Thoracic aorta (tissue), 2 donors: ENCODE measurements at regions not wholly inside any gene's neighbourhood (a gene's known extent, or its start where the extent isn't known, plus 50 kb on each side); places are given as distances from the start of the nearest gene placed in this dataset.

Experiments used
- ATAC-seq: fragments of 150-250 bp; one replicate; pipeline ENCODE4 v1.8.0; 2017; ENCODE audit warnings: low read depth; ENCODE audit not compliant: insufficient number of reproducible peaks, low FRiP score
- DNase-seq: peaks from one replicate; pipeline ENCODE4 v3.0.0-alpha.2; 2020; ENCODE audit warnings: low spot score
- H3K27ac ChIP-seq, 2 donors: fragments of 200-600 bp; sonication (generic); 1 replicate in 1 of 2; 2 replicates in 1 of 2; pipeline ENCODE4 v1.5.1; 2016; ENCODE audit warnings: mild to moderate bottlenecking in 2 of 2, moderate library complexity in 2 of 2
- H3K27me3 ChIP-seq: fragments of 200-600 bp; sonication (generic); replicated peaks from 2 replicates; pipeline ENCODE4 v1.6.0; 2016; ENCODE audit warnings: mild to moderate bottlenecking; ENCODE audit not compliant: insufficient read depth
- H3K36me3 ChIP-seq: fragments of 200-600 bp; sonication (generic); one replicate; pipeline ENCODE4 v1.5.1; 2016
- H3K4me1 ChIP-seq, 2 donors: fragments of 200-600 bp; sonication (generic); 1 replicate in 1 of 2; 2 replicates in 1 of 2; pipeline versions ENCODE4 v1.5.1 to v1.6.0; 2016; ENCODE audit warnings: low read depth in 2 of 2, mild to moderate bottlenecking in 1 of 2; ENCODE audit not compliant: control insufficient read depth in 1 of 2
- H3K4me3 ChIP-seq: fragments of 200-600 bp; sonication (generic); 2 replicates; pipeline ENCODE4 v1.5.1; 2016; ENCODE audit warnings: mild to moderate bottlenecking
- H3K9me3 ChIP-seq: fragments of 200-600 bp; sonication (generic); 2 replicates; pipeline ENCODE4 v1.5.1; 2016
- TF ChIP-seq, protein P1 (sequence below): fragments of 200-600 bp; sonication (generic); IDR thresholded peaks from one replicate; pipeline ENCODE4 v1.5.1; 2019; ENCODE audit warnings: antibody characterized with exemption

- H3K36me3 ChIP-seq, result no peaks in the 10 kb centered on the region
- H3K4me1 ChIP-seq, result peaks cover 8 to 21% of the 10 kb centered on the region in 2 donors
- no peaks in the 10 kb centered on the region for H3K9me3 ChIP-seq
- TF ChIP-seq, protein P1, sequence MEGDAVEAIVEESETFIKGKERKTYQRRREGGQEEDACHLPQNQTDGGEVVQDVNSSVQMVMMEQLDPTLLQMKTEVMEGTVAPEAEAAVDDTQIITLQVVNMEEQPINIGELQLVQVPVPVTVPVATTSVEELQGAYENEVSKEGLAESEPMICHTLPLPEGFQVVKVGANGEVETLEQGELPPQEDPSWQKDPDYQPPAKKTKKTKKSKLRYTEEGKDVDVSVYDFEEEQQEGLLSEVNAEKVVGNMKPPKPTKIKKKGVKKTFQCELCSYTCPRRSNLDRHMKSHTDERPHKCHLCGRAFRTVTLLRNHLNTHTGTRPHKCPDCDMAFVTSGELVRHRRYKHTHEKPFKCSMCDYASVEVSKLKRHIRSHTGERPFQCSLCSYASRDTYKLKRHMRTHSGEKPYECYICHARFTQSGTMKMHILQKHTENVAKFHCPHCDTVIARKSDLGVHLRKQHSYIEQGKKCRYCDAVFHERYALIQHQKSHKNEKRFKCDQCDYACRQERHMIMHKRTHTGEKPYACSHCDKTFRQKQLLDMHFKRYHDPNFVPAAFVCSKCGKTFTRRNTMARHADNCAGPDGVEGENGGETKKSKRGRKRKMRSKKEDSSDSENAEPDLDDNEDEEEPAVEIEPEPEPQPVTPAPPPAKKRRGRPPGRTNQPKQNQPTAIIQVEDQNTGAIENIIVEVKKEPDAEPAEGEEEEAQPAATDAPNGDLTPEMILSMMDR, result no peak
- no peaks in the 10 kb centered on the region for H3K27me3 ChIP-seq
- ATAC-seq (no peak), DNase-seq (no peak)
- no peak overlapping the region for H3K27ac ChIP-seq
- no peak overlapping the region for H3K4me3 ChIP-seq
Observed at GRCh38 chr2:204033611-204034495, 97.3 kb downstream of the ICOS start.

GRCh38 chr2:204036706-204037105 is 100.1 kb downstream of the ICOS start:
- peaks cover 3 to 8% of the 10 kb centered on the region in 2 donors for H3K4me1 ChIP-seq
- no peak overlapping the region for H3K4me3 ChIP-seq
- H3K27ac ChIP-seq, result no peak overlapping the region
- H3K27me3 ChIP-seq, result no peaks in the 10 kb centered on the region
- no peaks in the 10 kb centered on the region for H3K9me3 ChIP-seq
- DNase-seq (no peak), ATAC-seq (no peak)
- TF ChIP-seq, protein P1, result no peak
- H3K36me3 ChIP-seq, result no peaks in the 10 kb centered on the region

DNA sequence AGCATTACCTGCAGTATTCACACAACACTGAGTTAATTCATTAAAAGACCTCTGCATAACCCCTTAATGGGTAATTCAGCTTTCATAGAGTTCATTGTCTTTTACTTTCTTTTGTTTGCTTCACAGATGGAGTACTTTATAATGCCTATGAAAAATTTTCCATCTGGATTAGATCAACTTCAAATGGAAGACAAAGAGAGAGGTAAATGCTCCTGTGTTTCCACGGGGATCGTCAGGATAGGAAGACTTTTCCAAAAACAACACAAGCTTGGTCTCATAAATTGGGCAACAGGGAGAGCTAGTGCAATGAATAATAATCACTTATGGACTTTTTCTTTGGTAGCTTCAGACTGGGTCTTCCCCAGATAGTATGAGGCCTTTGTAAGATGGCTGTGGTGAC is 100.7 kb downstream of the ICOS start:
- H3K4me1 ChIP-seq, result peaks cover 0 to 3% of the 10 kb centered on the region in 2 donors
- TF ChIP-seq, protein P1, result no peak
- no peaks in the 10 kb centered on the region for H3K27me3 ChIP-seq
- ATAC-seq (no peak), DNase-seq (no peak)
- no peak overlapping the region for H3K4me3 ChIP-seq
- H3K36me3 ChIP-seq, result no peaks in the 10 kb centered on the region
- H3K9me3 ChIP-seq, result no peaks in the 10 kb centered on the region
- H3K27ac ChIP-seq, result no peak overlapping the region

DNA sequence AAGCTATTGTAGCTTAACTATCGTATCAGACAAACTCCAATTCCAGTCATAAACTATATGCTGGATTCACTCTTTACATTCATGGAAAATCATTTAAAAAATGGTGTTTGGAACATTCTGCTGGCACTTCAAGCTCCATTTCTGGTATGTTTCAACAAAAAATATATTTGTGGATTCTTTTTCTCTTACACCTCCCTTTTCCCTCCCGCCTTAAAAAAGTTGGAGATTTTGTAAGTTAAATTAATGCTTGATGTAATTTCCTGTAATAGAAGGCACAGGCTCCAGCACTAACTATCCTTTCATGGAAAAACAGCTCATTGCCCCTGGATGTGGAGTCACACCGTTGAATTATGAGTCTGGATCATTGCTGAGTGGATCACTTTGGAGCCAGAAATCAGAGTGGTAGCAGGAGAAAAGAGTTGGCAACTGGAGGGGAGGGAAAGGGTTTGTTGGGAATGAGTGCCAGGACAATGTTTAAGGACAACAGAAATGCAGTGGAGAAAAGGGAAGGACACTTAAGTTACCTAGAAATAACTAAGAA is 102.8 kb downstream of the ICOS start:
- no peak overlapping the region for H3K27ac ChIP-seq
- no peaks in the 10 kb centered on the region for H3K36me3 ChIP-seq
- no peaks in the 10 kb centered on the region for H3K9me3 ChIP-seq
- no peak overlapping the region for H3K4me3 ChIP-seq
- DNase-seq, result no peak
- H3K4me1 ChIP-seq, result no peaks in the 10 kb centered on the region
- TF ChIP-seq, protein P1, result no peak
- no peak for ATAC-seq
- no peaks in the 10 kb centered on the region for H3K27me3 ChIP-seq

DNA sequence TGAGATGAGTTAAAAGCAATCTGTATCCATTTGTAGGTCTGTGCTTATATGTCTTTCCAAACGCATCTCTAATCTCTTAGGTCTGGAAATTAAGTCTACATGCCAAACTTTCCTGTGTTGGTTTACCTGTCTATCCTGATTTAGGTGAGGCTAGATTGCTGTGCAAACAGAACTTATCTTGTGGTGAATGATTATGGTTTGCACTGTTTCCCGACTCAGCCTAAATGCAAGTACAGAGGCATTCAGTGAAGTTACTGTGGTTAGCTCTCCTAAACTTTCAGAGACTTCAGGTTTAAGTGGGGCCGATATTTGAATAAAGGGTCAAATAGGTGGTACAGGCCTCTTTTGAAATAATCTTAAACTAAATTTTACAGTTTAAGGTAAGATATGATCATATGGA is 103.5 kb downstream of the ICOS start:
- H3K4me1 ChIP-seq, result no peaks in the 10 kb centered on the region
- H3K27ac ChIP-seq, result no peak overlapping the region
- H3K9me3 ChIP-seq, result no peaks in the 10 kb centered on the region
- no peaks in the 10 kb centered on the region for H3K36me3 ChIP-seq
- TF ChIP-seq, protein P1, result no peak
- no peak for DNase-seq
- no peak for ATAC-seq
- no peak overlapping the region for H3K4me3 ChIP-seq
- H3K27me3 ChIP-seq, result no peaks in the 10 kb centered on the region
